Posterior cingulate gyrus (tissue), 11 donors: ENCODE measurements at regions not wholly inside any gene's neighbourhood (a gene's known extent, or its start where the extent isn't known, plus 50 kb on each side); places are given as distances from the start of the nearest gene placed in this dataset.
"Not testable (repeated sequence)": the region's sequence is repeated elsewhere in the genome, so short reads cannot be mapped to it uniquely, and the experiment has no call there.

Experiments
- DNase-seq, 10 donors: peaks; one replicate each; pipeline versions ENCODE4 v3.0.0 to v3.0.0-alpha.2; 2020 to 2021; ENCODE audit warnings: mixed read lengths in 3 of 10
- intact Hi-C: fragments of 100-400 bp; cut with DNase I; formaldehyde crosslinking; loops from one replicate; pipeline ENCODE4 v1.15.1; 2023

GRCh38 chr16:88197481-88198456 lies 185.0 kb upstream of the ZNF469 start:
- intact Hi-C loops, result no loop called here
- DNase-seq, result no peak

- DNase-seq, intact Hi-C loops: not testable (repeated sequence)
Measured at GRCh38 chr16:88198457-88199295, 184.1 kb upstream of the ZNF469 start.

- peak in 1 of 10 donors; percentile 72 for DNase-seq
- intact Hi-C loops, result not testable (repeated sequence)
Measured at GRCh38 chr16:88199296-88200153, 183.2 kb upstream of the ZNF469 start.

GRCh38 chr16:88200154-88200895 lies 182.4 kb upstream of the ZNF469 start:
- intact Hi-C loops, DNase-seq: not testable (repeated sequence)

- no peak for DNase-seq
- intact Hi-C loops, result no loop called here
Measured at GRCh38 chr16:88200896-88201185, 181.9 kb upstream of the ZNF469 start.

GRCh38 chr16:88201611-88202010 lies 181.1 kb upstream of the ZNF469 start:
- intact Hi-C loops, result not testable (repeated sequence)
- peak in 1 of 10 donors; percentile 76 for DNase-seq

- intact Hi-C loops, result no loop called here
- DNase-seq, result no peak
Measured at GRCh38 chr16:88202207-88202745, 180.5 kb upstream of the ZNF469 start.

GRCh38 chr16:88202856-88203681 lies 179.7 kb upstream of the ZNF469 start:
- intact Hi-C loops, DNase-seq: not testable (repeated sequence)

GRCh38 chr16:88204131-88205110 lies 178.3 kb upstream of the ZNF469 start:
- intact Hi-C loops, result not testable (repeated sequence)

GRCh38 chr16:88205482-88205881 lies 177.3 kb upstream of the ZNF469 start:
- DNase-seq, intact Hi-C loops: not testable (repeated sequence)

More at GRCh38 chr16:88204131-88205110, 178.3 kb upstream of the ZNF469 start:
- DNase-seq, result not testable (repeated sequence)

- intact Hi-C loops, DNase-seq: not testable (repeated sequence)
Measured at GRCh38 chr16:88206006-88206405, 176.8 kb upstream of the ZNF469 start.

GRCh38 chr16:88206516-88206915 lies 176.2 kb upstream of the ZNF469 start:
- not testable (repeated sequence) for DNase-seq

GRCh38 chr16:88208112-88208511 lies 174.6 kb upstream of the ZNF469 start:
- DNase-seq, result peak in 3 of 10 donors; percentile 24 to 86 (median 81)
- intact Hi-C loops, result no loop called here

More at GRCh38 chr16:88206516-88206915, 176.2 kb upstream of the ZNF469 start:
- intact Hi-C loops, result not testable (repeated sequence)

- DNase-seq, intact Hi-C loops: not testable (repeated sequence)
Measured at GRCh38 chr16:88208776-88209175, 174.0 kb upstream of the ZNF469 start.

- DNase-seq, intact Hi-C loops: not testable (repeated sequence)
Measured at GRCh38 chr16:88209579-88209978, 173.2 kb upstream of the ZNF469 start.

- intact Hi-C loops, DNase-seq: not testable (repeated sequence)
Measured at GRCh38 chr16:88213937-88214336, 168.8 kb upstream of the ZNF469 start.
